ENCODE measurements at regions not wholly inside any gene's neighbourhood (a gene's known extent, or its start where the extent isn't known, plus 50 kb on each side); places are given as distances from the start of the nearest gene placed in this dataset.

DNA sequence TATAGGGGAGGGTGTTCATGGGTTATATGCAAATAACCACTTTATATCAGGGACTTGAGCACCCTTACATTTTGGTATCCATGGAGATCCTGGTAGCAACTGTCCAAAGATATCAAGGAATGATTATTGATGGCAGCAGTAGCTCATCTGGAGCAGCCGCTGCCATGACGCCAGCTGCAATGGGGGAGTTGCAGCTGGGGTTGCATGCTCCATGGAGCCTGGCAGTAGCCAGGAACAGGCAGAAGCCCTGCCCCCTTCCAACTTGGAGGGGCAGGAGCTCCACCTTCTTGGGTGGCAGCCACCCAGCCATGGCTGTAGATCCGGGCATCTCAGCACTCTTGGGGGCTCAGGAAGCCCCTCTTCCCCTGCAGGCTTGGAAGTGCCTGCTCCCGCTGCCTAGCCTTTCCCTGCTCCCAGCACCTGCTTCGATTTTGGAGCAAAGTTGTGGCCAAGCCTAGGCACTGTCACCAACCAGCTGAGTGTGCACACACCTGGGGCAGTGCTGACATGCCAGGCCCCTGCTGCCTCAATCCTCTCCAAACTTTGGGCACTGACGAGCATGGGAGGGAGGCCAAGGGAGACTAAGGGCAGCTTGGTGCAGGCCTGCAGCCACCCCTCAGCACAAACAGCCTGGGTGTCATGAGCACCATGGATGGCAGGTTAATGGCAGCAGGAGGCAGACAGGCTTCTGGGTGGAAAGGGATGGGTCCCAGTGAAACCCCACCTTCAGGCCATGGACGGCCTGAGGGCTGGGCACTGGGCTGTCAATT lies 235.6 kb upstream of the CSNK1A1L start:
- H3K27ac Mint-ChIP-seq, result no peak overlapping the region

More for the DNA sequence above, 235.6 kb upstream of the CSNK1A1L start:
- Mint-ChIP-seq H3K4me1 (no peaks in the 10 kb centered on the region), H3K36me3 (ENCODE audit: low read depth) (no peaks in the 10 kb centered on the region), H3K4me3 (no peak overlapping the region), H3K9me3 (no peaks in the 10 kb centered on the region), H3K27me3 (ENCODE audit: insufficient read depth, low read depth, poor library complexity) (no peaks in the 10 kb centered on the region)
- H3K4me2 ChIP-seq, result no peak overlapping the region
- no peak overlapping the region for H3K27ac ChIP-seq (ENCODE audit: low read depth)
- H4K20me1 ChIP-seq (replicated peaks; ENCODE audit: insufficient read depth), result no peaks in the 10 kb centered on the region
- no peak overlapping the region for H3K4me3 ChIP-seq
- no peaks in the 10 kb centered on the region for H3K27me3 ChIP-seq (ENCODE audit: insufficient read depth)
- ATAC-seq, result no peak
- H2AFZ ChIP-seq, result no peak overlapping the region
- TF ChIP-seq, protein P1, sequence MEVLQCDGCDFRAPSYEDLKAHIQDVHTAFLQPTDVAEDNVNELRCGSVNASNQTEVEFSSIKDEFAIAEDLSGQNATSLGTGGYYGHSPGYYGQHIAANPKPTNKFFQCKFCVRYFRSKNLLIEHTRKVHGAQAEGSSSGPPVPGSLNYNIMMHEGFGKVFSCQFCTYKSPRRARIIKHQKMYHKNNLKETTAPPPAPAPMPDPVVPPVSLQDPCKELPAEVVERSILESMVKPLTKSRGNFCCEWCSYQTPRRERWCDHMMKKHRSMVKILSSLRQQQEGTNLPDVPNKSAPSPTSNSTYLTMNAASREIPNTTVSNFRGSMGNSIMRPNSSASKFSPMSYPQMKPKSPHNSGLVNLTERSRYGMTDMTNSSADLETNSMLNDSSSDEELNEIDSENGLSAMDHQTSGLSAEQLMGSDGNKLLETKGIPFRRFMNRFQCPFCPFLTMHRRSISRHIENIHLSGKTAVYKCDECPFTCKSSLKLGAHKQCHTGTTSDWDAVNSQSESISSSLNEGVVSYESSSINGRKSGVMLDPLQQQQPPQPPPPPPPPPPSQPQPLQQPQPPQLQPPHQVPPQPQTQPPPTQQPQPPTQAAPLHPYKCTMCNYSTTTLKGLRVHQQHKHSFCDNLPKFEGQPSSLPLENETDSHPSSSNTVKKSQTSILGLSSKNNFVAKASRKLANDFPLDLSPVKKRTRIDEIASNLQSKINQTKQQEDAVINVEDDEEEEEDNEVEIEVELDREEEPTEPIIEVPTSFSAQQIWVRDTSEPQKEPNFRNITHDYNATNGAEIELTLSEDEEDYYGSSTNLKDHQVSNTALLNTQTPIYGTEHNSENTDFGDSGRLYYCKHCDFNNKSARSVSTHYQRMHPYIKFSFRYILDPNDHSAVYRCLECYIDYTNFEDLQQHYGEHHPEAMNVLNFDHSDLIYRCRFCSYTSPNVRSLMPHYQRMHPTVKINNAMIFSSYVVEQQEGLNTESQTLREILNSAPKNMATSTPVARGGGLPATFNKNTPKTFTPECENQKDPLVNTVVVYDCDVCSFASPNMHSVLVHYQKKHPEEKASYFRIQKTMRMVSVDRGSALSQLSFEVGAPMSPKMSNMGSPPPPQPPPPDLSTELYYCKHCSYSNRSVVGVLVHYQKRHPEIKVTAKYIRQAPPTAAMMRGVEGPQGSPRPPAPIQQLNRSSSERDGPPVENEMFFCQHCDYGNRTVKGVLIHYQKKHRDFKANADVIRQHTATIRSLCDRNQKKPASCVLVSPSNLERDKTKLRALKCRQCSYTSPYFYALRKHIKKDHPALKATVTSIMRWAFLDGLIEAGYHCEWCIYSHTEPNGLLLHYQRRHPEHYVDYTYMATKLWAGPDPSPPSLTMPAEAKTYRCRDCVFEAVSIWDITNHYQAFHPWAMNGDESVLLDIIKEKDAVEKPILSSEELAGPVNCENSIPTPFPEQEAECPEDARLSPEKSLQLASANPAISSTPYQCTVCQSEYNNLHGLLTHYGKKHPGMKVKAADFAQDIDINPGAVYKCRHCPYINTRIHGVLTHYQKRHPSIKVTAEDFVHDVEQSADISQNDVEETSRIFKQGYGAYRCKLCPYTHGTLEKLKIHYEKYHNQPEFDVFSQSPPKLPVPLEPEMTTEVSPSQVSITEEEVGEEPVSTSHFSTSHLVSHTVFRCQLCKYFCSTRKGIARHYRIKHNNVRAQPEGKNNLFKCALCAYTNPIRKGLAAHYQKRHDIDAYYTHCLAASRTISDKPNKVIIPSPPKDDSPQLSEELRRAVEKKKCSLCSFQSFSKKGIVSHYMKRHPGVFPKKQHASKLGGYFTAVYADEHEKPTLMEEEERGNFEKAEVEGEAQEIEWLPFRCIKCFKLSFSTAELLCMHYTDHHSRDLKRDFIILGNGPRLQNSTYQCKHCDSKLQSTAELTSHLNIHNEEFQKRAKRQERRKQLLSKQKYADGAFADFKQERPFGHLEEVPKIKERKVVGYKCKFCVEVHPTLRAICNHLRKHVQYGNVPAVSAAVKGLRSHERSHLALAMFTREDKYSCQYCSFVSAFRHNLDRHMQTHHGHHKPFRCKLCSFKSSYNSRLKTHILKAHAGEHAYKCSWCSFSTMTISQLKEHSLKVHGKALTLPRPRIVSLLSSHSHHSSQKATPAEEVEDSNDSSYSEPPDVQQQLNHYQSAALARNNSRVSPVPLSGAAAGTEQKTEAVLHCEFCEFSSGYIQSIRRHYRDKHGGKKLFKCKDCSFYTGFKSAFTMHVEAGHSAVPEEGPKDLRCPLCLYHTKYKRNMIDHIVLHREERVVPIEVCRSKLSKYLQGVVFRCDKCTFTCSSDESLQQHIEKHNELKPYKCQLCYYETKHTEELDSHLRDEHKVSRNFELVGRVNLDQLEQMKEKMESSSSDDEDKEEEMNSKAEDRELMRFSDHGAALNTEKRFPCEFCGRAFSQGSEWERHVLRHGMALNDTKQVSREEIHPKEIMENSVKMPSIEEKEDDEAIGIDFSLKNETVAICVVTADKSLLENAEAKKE (CRISPR knock-in tag; IDR thresholded peaks at IDR 0.05), result no peak
- no peaks in the 10 kb centered on the region for H3F3A ChIP-seq (replicated peaks; ENCODE audit: low read depth)
- DNase-seq (ENCODE audit: low spot score), result no peak
- no peaks in the 10 kb centered on the region for H3K9me2 ChIP-seq (ENCODE audit: insufficient read depth)
- no peaks in the 10 kb centered on the region for H3K4me1 ChIP-seq (ENCODE audit: insufficient read depth)
- no peaks in the 10 kb centered on the region for H3K36me3 ChIP-seq (ENCODE audit: insufficient read depth)
- H3K79me2 ChIP-seq (replicated peaks; ENCODE audit: insufficient read depth), result no peaks in the 10 kb centered on the region

Data from GM23338 (cell line).